Stomach (tissue), 8 donors: ENCODE measurements at regions not wholly inside any gene's neighbourhood (a gene's known extent, or its start where the extent isn't known, plus 50 kb on each side); places are given as distances from the start of the nearest gene placed in this dataset.
A peak's percentile ranks its signal among the peaks of the same experiment; 100 is the strongest.

Experiments used
- DNase-seq, 2 donors: peaks; one replicate each; pipeline versions ENCODE4 v3.0.0 to v3.0.0-alpha.2; 2013 to 2019
- H3K27ac ChIP-seq, 5 donors: fragments of 200-600 bp in 4 of 5; sonication (generic) in 4 of 5; one replicate each; pipeline ENCODE4 v1.5.1; 2013 to 2019; ENCODE audit warnings: mild to moderate bottlenecking in 1 of 5, moderate library complexity in 1 of 5
- H3K27me3 ChIP-seq, 3 donors: fragments of 200-600 bp; sonication (generic); one replicate each; pipeline ENCODE4 v1.5.1; 2017 to 2019; ENCODE audit warnings: mixed run types in 1 of 3
- H3K36me3 ChIP-seq, 4 donors: fragments of 200-600 bp; sonication (generic); 1 replicate in 3 of 4; 2 replicates in 1 of 4; pipeline ENCODE4 v1.5.1; 2016 to 2019
- H3K4me1 ChIP-seq, 4 donors: fragments of 200-600 bp; sonication (generic); one replicate each; pipeline ENCODE4 v1.5.1; 2016 to 2019
- H3K4me3 ChIP-seq, 4 donors: fragments of 200-600 bp; sonication (generic) in 3 of 4; one replicate each; pipeline ENCODE4 v1.5.1; 2016 to 2019; ENCODE audit warnings: mild to moderate bottlenecking in 1 of 4
- H3K9me3 ChIP-seq, 4 donors: fragments of 200-600 bp; sonication (generic); one replicate each; pipeline ENCODE4 v1.5.1; 2016 to 2019
- CTCF ChIP-seq, 7 experiments: fragments of 450-650 bp in 4 of 7; fragments of 200-600 bp in 3 of 7; sonication (generic) in 3 of 7; IDR thresholded peaks; one replicate each; pipeline ENCODE4 v1.5.1; 2016 to 2019; ENCODE audit warnings: antibody characterized with exemption in 7 of 7, control low read depth in 2 of 7, mild to moderate bottlenecking in 1 of 7
- EP300 ChIP-seq: sonication (generic); formaldehyde crosslinking; IDR thresholded peaks from one replicate; pipeline ENCODE4 v1.6.1; 2017; ENCODE audit warnings: antibody characterized with exemption
- POLR2A ChIP-seq, 4 donors: fragments of 450-650 bp; IDR thresholded peaks; one replicate each; pipeline ENCODE4 v1.6.1; 2016; ENCODE audit warnings: antibody characterized with exemption in 4 of 4, control low read depth in 2 of 4, mild to moderate bottlenecking in 1 of 4, moderate library complexity in 1 of 4
- POLR2AphosphoS5 ChIP-seq, 3 donors: sonication (generic); formaldehyde crosslinking; IDR thresholded peaks; one replicate each; pipeline ENCODE4 v1.6.1; 2016; ENCODE audit warnings: antibody characterized with exemption in 3 of 3
- WGBS, 5 donors: extraction: QIAGEN DNeasy Blood & Tissue Kit in 3 of 5; methylation state at CpG; one replicate each; pipeline versions ENCODE4 v1.1.5 to v1.1.7; 2013 to 2018; 5-methylcytosine and 5-hydroxymethylcytosine counted together
- intact Hi-C: fragments of 100-400 bp; cut with DNase I; formaldehyde crosslinking; loops from one replicate; pipeline ENCODE4 v1.15.1; 2023; ENCODE audit warnings: low total_unique reads
- donor health status: healthy with polysubstance abuse.
- donor health status: Bipolar disorder and iron deficiency.
- donor health status: healthy.

- Histone ChIP-seq H3K4me1 (no peaks in the 10 kb centered on the region), H3K4me3 (no peak overlapping the region), H3K36me3 (no peaks in the 10 kb centered on the region), H3K27ac (no peak overlapping the region), H3K9me3 (no peaks in the 10 kb centered on the region), H3K27me3 (peaks cover 0 to 5% (median 0%) of the 10 kb centered on the region in 3 donors)
- intact Hi-C loops = no loop called here
- WGBS, 5 donors = 76 to 88% (median 86%) methylated on average over 4 of the region's 4 CpGs
- TF ChIP-seq POLR2A (IDR thresholded peaks at IDR 0.05) = no peak
- TF ChIP-seq EP300 = no peak
- TF ChIP-seq POLR2AphosphoS5 (IDR thresholded peaks at IDR 0.05) = no peak
- TF ChIP-seq CTCF (IDR thresholded peaks at IDR 0.05) = no peak
- no peak for DNase-seq
These were observed 184.3 kb upstream of the SIX2 start for GRCh38 chr2:45193581-45193980.

DNA sequence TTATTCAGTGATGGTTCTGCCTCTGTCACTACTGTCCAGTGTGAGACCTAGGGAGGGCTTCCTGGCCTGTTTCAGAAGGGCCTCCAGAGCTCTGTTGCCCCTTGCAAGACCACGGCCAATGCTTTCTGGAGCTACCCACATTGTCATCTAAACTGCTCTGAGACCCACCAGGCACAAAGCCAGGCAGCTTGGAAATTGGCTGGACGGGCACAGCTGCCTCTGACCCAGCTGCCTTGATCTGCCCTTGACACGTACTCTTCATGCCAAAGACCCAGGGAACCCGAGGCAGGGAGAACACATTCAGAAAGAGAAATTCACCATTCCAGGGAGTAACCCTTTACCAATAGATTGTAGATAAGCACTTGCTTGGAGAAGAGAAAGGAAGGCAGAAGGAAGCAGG lies 183.7 kb upstream of the SIX2 start:
- intact Hi-C loops = no loop called here
- H3K27ac ChIP-seq = no peak overlapping the region
- no peaks in the 10 kb centered on the region for H3K9me3 ChIP-seq
- no peak for DNase-seq
- H3K27me3 ChIP-seq = peaks cover 0 to 5% (median 0%) of the 10 kb centered on the region in 3 donors
- no peaks in the 10 kb centered on the region for H3K4me1 ChIP-seq
- 69 to 84% (median 79%) methylated on average over 4 of the region's 4 CpGs for WGBS, 5 donors
- H3K36me3 ChIP-seq = no peaks in the 10 kb centered on the region
- no peak overlapping the region for H3K4me3 ChIP-seq
- TF ChIP-seq CTCF (IDR thresholded peaks at IDR 0.05) (no peak), POLR2A (IDR thresholded peaks at IDR 0.05) (no peak), POLR2AphosphoS5 (IDR thresholded peaks at IDR 0.05) (no peak), EP300 (no peak)

GRCh38 chr2:45192481-45192880 lies 183.2 kb upstream of the SIX2 start:
- WGBS, 5 donors = 86 to 92% (median 88%) methylated on average over 5 of the region's 5 CpGs
- no peaks in the 10 kb centered on the region for H3K4me1 ChIP-seq
- H3K27ac ChIP-seq = no peak overlapping the region
- no peak for TF ChIP-seq POLR2A (IDR thresholded peaks at IDR 0.05)
- no peak for TF ChIP-seq CTCF (IDR thresholded peaks at IDR 0.05)
- no peak for TF ChIP-seq POLR2AphosphoS5 (IDR thresholded peaks at IDR 0.05)
- TF ChIP-seq EP300 = no peak
- no peak overlapping the region for H3K4me3 ChIP-seq
- intact Hi-C loops = no loop called here
- no peaks in the 10 kb centered on the region for H3K9me3 ChIP-seq
- DNase-seq = no peak
- H3K36me3 ChIP-seq = no peaks in the 10 kb centered on the region
- peaks cover 0 to 5% (median 0%) of the 10 kb centered on the region in 3 donors for H3K27me3 ChIP-seq

DNA sequence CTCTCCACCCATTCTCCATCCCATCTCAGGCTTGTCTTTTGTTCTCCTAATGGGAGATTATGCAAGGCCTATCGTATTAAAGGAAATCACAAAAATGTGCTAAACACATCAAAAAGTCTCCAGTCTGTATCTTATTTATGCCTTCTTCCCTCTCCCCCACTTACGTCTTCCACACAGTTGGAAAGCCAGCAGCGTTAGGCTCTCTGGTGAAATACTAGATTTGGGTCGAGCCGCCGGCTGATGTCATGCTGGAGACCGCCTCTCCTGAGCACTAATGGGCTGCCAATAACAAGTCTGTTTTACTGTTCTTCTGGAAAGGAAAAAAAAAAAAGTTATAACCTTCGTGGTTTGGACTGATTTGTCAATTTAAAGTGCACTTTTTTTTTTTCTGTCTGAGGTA lies 182.7 kb upstream of the SIX2 start:
- H3K27me3 ChIP-seq = peaks cover 0 to 5% (median 0%) of the 10 kb centered on the region in 3 donors
- TF ChIP-seq EP300 = no peak
- no peak for TF ChIP-seq POLR2A (IDR thresholded peaks at IDR 0.05)
- no peak for TF ChIP-seq CTCF (IDR thresholded peaks at IDR 0.05)
- TF ChIP-seq POLR2AphosphoS5 (IDR thresholded peaks at IDR 0.05) = no peak
- no peak overlapping the region for H3K27ac ChIP-seq
- H3K4me3 ChIP-seq = no peak overlapping the region
- intact Hi-C loops = no loop called here
- no peaks in the 10 kb centered on the region for H3K4me1 ChIP-seq
- peak in 1 of 2 donors; percentile 79 for DNase-seq
- H3K36me3 ChIP-seq = no peaks in the 10 kb centered on the region
- H3K9me3 ChIP-seq = no peaks in the 10 kb centered on the region
- 67 to 80% (median 76%) methylated on average over 8 of the region's 8 CpGs for WGBS, 5 donors
